T-helper 1 cell treated with Interleukin-12 subunit alpha and Interleukin-12 subunit beta and Interleukin-4 antibody, amounts not matched to agents 30 μg/mL and 1 μg/mL, for 36 hours (primary cell): ENCODE measurements at regions not wholly inside any gene's neighbourhood (a gene's known extent, or its start where the extent isn't known, plus 50 kb on each side); places are given as distances from the start of the nearest gene placed in this dataset.
"Not testable (repeated sequence)": the region's sequence is repeated elsewhere in the genome, so short reads cannot be mapped to it uniquely, and the experiment has no call there.

Source experiments
- H3K27ac Mint-ChIP-seq: one replicate; pipeline ENCODE4 v1.8.0; 2021; ENCODE audit warnings: mild to moderate bottlenecking, mixed read lengths
- H3K27me3 Mint-ChIP-seq: one replicate; pipeline ENCODE4 v1.8.0; 2021; ENCODE audit warnings: low read depth, mixed read lengths
- H3K36me3 Mint-ChIP-seq: one replicate; pipeline ENCODE4 v1.8.0; 2021; ENCODE audit warnings: low read depth, mixed read lengths
- H3K4me1 Mint-ChIP-seq: one replicate; pipeline ENCODE4 v1.8.0; 2021; ENCODE audit warnings: low read depth, mixed read lengths
- H3K4me3 Mint-ChIP-seq: one replicate; pipeline ENCODE4 v1.8.0; 2021; ENCODE audit warnings: mild to moderate bottlenecking, moderate library complexity, mixed read lengths
- H3K9me3 Mint-ChIP-seq: one replicate; pipeline ENCODE4 v1.8.0; 2021; ENCODE audit warnings: mixed read lengths

DNA sequence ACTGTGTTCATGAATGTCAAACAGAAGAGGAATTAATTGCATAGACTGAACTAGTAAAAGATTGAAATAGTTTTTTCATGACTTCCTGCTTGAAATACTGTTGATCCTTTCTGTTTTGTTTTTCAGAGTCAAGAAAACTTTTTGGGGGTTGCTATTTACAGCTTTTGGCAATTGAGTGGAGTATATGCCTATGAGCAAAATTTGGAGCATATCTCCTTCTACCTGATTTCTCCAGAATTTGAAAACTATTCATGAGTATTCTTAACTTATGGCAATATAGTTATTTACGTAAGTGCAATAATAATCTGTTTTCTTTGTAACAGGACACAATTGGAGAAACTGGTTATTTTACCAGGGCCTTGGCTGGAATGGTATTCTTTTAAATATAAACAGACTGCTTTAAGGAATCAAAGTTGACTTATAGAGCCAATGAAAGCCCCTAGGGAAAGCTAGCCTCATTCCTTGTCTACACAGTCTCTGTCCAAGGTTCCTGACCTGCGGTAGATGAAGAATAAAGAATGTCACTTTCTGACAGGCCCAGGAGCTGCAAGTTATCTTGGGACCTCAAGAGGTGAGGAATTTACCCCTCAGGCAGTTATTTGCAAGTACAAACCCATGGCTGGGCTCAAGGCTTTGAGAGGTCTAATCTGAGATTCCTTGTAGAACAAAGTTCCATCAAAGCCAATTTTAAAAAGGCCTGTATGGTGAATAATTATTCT lies 193.5 kb upstream of the NDUFV2 start:
- Mint-ChIP-seq H3K36me3 (no peaks in the 10 kb centered on the region), H3K27ac (no peak overlapping the region), H3K27me3 (peaks cover under 1% of the 10 kb centered on the region), H3K4me3 (no peak overlapping the region), H3K9me3 (peaks cover 7% of the 10 kb centered on the region), H3K4me1 (peaks cover 5% of the 10 kb centered on the region)

DNA sequence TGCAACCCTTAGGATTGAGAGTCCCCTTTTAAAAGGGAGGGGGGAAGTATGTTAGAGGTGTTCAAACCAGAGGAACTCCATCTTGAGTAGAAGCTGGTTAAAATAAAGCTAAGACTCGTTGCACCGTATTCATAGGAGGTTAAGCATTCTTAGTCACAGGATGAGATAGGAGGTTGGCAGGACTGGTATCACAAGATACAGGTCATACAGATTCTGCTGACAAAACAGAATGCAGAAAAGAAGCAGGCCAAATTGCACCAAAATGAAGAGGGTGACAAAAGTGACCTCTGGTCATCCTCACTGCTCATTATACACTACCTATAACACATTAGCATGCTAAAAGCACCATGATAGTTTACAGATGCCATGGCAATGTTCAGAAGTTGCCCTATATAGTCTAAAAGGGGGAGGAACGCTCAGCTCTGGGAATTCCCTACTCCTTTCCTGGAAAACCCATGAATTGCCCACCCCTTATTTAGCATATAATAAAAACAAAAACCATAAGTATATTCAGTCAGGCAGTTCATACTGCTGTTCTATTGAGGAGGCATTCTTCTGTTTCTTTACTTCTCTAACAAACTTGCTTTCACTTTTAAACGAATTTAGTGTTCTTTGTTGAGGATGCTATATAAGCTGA lies 192.2 kb upstream of the NDUFV2 start:
- Mint-ChIP-seq H3K4me1 (peaks cover 5% of the 10 kb centered on the region), H3K27me3 (no peaks in the 10 kb centered on the region), H3K36me3 (no peaks in the 10 kb centered on the region), H3K4me3 (no peak overlapping the region), H3K9me3 (peaks cover 14% of the 10 kb centered on the region), H3K27ac (no peak overlapping the region)

DNA sequence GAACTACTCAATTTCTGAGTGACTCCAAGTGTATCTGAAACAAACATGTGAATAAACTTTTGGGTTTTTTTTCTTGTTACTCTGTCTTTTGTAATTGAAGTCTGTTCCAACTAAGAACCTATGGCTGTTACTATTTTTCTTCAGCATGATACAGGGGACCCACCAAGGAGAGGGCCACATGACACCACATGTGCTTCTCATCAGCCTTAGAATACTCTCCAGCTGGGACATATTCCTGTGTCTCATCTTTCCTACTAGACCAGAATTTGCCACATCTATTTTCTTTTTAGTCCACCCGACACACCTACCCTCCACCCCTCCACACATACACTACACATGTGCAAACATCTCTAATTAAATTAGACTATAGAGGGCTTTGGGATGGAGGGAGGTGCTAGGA lies 191.7 kb upstream of the NDUFV2 start:
- H3K4me3 Mint-ChIP-seq, result no peak overlapping the region
- no peak overlapping the region for H3K27ac Mint-ChIP-seq
- H3K27me3 Mint-ChIP-seq, result no peaks in the 10 kb centered on the region
- peaks cover 14% of the 10 kb centered on the region for H3K9me3 Mint-ChIP-seq
- no peaks in the 10 kb centered on the region for H3K36me3 Mint-ChIP-seq
- H3K4me1 Mint-ChIP-seq, result peaks cover 5% of the 10 kb centered on the region

DNA sequence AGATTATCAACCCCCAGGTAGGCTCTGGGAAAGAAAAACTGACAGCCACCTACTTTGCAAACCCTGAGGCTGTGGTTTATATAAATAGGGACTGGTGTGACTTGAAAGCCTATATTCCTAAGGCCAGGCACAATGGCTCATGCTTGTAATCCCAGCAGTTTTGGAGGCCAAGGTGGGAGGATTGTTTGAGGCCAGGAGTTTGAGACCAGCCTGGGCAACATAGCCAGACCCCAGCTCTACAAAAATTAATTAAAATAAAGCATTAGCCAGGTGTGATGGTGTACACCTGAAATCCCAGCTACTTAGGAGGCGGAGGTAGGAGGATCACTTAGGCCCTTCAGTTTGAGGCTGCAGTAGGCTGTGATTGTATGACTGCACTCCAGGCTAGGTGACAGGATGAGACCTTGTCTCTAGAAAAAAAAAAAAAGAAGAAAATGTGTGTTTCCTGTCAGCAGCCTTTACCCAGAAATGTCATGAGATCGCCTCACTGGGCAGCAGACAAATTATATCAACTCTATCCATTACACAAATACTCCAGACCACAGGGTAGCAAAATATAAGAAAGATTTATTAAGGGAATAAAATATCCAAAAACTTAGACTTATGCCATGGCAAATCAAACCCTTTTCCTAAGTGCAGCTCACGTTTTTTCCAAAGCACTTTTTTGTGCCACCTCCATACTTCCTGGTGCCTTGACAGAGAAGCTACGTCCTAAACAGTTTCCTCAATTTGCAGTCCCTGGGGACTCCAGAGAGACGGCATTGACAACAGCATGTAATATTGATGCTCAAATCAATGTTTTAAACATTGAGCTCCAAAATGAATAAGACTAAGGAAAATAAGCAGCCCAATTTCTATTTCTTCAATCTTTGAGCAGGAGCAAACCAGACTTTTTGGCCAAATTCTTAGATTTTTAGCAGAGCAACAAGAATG lies 190.8 kb upstream of the NDUFV2 start:
- Mint-ChIP-seq H3K9me3 (peaks cover 14% of the 10 kb centered on the region), H3K4me3 (no peak overlapping the region), H3K4me1 (peaks cover 8% of the 10 kb centered on the region), H3K27me3 (no peaks in the 10 kb centered on the region), H3K27ac (no peak overlapping the region), H3K36me3 (no peaks in the 10 kb centered on the region)

DNA sequence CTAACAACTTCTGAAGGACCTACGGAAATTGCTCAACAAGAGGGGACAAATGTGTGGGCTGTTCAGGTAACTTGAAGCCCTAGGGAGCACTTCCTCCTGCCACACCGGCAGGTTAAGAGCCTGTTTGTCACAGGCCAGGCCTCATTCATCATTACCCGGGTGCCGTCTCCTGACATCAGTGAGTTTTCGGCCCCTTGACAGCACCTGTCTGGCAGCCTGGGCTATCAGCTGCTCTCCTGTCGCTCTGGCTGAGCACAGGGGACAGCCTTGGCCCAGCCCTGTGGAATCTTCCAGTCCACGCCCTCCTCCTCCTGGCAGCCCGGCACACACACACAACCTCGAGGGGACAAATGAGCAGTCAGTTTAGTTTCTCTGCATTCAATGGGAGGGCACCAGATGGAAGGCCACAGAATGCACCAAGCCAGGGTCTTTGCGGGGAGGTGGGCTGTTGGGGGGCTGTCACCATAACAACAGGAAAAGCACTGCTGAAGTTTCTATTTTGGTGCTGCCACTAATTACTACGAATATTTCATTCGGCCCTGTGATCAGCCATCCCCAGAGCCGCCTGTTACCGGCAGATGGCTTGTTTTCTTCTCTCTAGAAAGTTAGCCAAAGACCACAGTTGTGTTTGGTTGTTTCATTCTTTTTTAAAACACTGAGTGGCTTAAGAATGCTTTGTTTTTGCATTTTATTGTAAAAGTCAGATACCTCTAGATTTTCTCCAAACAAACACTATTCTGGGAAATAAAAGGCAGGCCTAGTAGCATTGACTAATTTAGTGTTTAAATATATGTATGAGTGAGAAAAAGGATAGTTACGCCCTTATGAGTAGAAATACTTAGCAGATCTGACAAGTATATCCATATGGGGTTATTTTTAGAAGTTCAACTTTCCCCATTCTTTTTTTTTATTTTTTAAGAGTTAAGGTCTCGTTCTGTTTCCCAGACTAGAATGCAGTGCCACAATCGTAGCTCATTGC lies 189.9 kb upstream of the NDUFV2 start:
- H3K36me3 Mint-ChIP-seq, result no peaks in the 10 kb centered on the region
- H3K4me1 Mint-ChIP-seq, result peaks cover 13% of the 10 kb centered on the region
- peaks cover 14% of the 10 kb centered on the region for H3K9me3 Mint-ChIP-seq
- no peak overlapping the region for H3K4me3 Mint-ChIP-seq
- H3K27ac Mint-ChIP-seq, result no peak overlapping the region
- H3K27me3 Mint-ChIP-seq, result no peaks in the 10 kb centered on the region

DNA sequence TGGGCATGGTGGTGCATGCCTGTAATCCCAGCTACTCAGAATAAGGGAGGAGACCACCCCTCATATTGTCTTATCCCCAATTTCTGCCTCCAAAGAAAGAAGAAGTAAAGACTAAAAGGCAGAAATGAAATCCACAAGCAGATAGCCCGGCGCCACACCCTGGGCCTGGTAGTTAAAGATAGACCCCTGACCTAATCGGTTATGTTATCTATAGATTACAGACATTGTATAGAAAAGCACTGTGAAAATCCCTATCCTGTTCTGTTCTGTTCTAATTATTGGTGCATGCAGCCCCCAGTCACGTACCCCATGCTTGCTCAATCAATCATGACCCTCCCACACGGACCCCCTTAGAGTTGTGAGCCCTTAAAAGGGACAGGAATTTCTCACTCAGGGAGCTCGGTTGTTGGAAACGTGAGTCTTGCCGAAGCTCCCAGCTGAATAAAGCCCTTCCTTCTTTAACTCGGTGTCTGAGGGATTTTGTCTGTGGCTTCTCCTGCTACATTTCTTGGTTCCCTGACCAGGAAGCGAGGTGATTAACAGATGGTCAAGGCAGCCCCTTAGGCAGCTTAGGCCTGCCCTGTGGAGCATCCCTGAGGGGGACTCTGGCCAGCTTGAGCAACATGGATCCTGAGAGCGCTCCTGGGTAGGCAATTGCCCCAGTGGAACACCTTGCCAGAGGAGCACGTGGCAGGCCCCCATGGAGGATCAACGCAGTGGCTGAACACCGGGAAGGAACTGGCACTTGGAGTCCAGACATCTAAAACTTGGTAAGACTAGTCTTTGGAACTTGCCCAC lies 188.7 kb upstream of the NDUFV2 start:
- not testable (repeated sequence) for H3K36me3 Mint-ChIP-seq, H3K27ac Mint-ChIP-seq, H3K27me3 Mint-ChIP-seq, H3K4me3 Mint-ChIP-seq
- Mint-ChIP-seq H3K9me3 (peaks cover 14% of the 10 kb centered on the region), H3K4me1 (peaks cover 13% of the 10 kb centered on the region)

DNA sequence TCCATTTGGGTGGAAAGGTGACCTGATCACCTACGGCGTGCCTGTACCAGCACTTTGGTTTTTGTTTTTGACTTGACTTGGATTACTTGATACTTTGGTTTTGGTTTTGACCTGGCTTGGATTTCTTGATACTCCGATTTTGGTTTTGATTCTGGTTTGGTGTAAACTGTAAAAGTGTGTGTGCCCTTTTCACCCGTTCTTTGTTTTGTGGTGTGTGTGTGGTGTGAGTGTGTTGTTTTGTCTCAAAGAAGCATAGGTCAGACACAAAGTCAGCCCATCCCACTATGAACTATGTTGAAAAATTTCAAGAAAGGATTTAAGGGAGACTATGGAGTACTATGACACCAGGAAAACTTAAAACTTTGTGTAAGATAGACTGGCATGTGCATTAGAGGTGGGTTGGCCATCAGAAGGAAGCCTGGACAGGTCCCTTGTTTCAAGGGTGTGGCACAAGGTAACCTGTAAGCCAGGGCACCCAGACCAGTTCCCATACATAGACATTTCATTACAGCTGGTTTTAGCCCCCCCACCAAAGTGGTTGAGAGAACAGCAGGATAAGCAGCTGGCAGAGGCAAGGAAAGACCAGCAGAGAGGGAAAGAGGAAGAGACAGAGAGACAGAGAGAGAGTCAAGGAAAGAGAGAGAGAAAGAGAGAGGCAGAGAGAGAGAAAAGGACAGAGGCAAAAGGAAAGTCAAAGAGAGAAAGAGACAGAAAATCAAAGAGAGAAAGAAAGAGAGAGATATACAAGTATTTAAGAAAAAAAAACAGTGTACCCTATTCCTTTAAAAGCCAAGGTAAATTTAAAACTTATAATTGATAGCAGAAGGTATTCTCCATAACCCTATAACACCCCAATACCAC lies 187.9 kb upstream of the NDUFV2 start:
- H3K27me3 Mint-ChIP-seq, H3K4me3 Mint-ChIP-seq, H3K36me3 Mint-ChIP-seq, H3K27ac Mint-ChIP-seq: not testable (repeated sequence)
- Mint-ChIP-seq H3K9me3 (peaks cover 13% of the 10 kb centered on the region), H3K4me1 (peaks cover 13% of the 10 kb centered on the region)

DNA sequence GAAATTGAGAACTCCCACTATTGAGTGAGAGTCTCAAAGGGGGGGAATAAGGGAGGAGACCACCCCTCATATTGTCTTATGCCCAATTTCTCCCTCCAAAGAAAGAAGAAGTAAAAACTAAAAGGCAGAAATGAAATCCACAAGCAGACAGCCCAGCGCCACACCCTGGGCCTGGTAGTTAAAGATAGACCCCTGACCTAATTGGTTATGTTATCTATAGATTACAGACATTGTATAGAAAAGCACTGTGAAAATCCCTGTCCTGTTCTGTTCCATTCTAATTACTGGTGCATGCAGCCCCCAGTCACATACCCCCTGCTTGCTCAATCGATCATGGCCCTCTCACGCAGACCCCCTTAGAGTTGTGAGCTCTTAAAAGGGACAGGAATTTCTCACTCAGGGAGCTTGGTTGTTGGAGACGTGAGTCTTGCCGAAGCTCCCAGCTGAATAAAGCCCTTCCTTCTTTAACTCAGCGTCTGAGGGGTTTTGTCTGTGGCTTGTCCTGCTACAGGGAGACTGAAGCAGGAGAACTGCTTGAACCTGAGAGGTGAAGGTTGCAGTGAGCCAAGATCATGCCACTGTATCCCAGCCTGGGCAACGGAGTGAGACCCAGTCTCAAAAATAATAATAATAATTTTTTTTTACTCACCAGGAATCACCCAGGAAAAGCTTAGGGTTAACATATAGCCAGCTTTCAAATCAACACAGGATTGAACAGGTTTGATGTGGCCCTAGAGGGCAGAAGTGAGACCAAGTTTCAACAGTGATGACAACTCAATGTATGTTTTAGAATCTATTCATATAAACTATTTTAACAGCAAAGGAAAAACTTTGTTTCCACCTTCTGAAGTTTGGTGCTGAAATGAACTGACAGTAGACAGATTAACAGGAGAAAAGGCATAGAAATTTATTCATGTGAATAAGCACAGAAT lies 181.4 kb upstream of the NDUFV2 start:
- H3K27ac Mint-ChIP-seq, H3K36me3 Mint-ChIP-seq, H3K27me3 Mint-ChIP-seq, H3K4me1 Mint-ChIP-seq, H3K4me3 Mint-ChIP-seq, H3K9me3 Mint-ChIP-seq: not testable (repeated sequence)

DNA sequence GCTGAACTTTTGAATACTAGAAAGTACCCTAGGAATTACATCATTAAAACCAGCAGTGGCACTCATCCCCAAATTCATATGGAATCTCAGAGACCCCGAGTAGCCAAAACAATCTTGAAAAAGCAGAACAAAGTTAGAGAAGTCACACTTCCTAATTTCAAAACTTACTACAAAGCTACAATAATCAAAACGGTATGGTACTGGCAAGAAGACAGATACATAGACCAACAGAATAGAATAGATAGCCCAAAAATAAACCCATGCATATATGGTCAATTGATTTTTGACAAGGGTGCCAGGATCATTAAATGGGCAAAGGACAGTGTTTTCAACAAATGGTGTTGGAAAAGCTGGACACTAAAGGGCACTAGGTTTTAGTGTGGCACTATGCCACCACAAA lies 176.0 kb upstream of the NDUFV2 start:
- Mint-ChIP-seq H3K27ac (no peak overlapping the region), H3K27me3 (no peaks in the 10 kb centered on the region), H3K4me1 (no peaks in the 10 kb centered on the region), H3K36me3 (no peaks in the 10 kb centered on the region), H3K4me3 (no peak overlapping the region), H3K9me3 (peaks cover 22% of the 10 kb centered on the region)

DNA sequence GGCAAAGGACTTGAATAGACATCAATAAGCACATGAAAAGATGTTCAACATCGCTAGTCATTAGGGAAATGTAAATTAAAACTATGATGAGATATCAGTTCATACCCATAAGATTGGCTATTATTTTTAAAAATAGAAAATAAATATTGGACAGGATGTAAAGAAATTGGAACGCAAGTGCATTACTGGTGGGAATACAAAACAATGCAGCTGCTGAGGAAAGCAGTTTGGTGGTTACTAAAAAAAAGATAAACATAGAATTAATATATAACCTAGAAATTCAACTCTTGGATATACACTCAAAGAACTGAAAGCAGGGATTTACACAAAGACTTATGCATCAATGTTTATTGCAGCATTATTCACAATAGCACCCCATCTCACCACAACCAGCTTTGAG lies 174.5 kb upstream of the NDUFV2 start:
- Mint-ChIP-seq H3K4me1 (no peaks in the 10 kb centered on the region), H3K27ac (no peak overlapping the region), H3K4me3 (no peak overlapping the region), H3K36me3 (no peaks in the 10 kb centered on the region), H3K9me3 (peaks cover 22% of the 10 kb centered on the region), H3K27me3 (no peaks in the 10 kb centered on the region)

DNA sequence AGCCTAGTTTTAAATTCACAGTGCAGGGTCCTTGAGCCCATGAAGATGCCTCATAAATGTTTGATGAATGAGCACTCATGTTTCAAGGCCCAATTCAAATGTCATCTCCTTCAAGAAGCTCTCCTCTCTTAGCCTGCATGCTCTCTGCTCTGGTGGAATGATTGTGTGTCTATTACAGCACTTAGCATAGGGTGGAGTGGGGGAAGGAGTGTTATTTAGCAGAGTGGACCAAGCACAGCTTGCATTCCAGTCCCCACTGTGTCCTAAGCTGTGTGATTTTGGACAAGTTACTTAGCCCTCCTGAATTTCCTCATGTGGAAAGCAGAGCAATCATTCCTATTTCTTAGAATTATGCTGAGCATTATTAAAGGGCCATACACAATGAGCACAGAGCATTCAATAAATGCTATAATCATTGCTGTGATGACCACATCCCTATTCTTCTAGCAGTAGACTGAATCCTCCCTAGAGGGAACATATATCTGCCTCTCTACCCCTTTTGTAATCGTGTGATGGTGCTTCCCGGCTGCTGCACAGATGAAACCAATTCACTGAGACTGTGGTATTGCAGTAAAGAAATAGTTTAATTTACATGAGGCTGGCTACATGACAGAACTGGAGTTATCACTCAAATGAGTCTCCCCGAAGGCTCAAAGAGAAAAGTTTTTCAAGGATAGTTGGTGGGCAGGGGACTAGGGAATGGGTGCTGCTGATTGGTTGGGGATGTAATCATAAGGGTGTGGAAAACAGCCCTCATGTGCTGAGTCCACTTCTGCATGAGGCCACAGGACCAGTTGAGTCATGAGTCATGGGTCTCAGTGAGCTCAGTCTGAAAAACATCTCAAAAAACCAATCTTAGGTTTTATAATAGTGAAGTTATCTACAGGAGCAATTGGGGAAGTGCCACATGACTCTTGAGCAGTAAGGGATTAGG lies 173.4 kb upstream of the NDUFV2 start:
- no peaks in the 10 kb centered on the region for H3K36me3 Mint-ChIP-seq
- no peaks in the 10 kb centered on the region for H3K4me1 Mint-ChIP-seq
- H3K9me3 Mint-ChIP-seq, result peaks cover 22% of the 10 kb centered on the region
- no peak overlapping the region for H3K27ac Mint-ChIP-seq
- no peaks in the 10 kb centered on the region for H3K27me3 Mint-ChIP-seq
- no peak overlapping the region for H3K4me3 Mint-ChIP-seq
